H1 (cell line): ENCODE measurements at regions not wholly inside any gene's neighbourhood (a gene's known extent, or its start where the extent isn't known, plus 50 kb on each side); places are given as distances from the start of the nearest gene placed in this dataset.

Experiments
- CTCF ChIA-PET: fragments of 300-600 bp; sonication (Branson Sonifier 250); formaldehyde crosslinking; loops from one replicate; lab custom pipeline; 2021; ENCODE audit not compliant: partially characterized antibody; lab: Charles Lee
- POLR2A ChIA-PET: fragments of 300-600 bp; sonication (Branson Sonifier 250); formaldehyde crosslinking; loops from one replicate; lab custom pipeline; 2021; ENCODE audit warnings: inconsistent platforms; ENCODE audit not compliant: partially characterized antibody; lab: Charles Lee
- DNase-seq, 2 experiments: peaks; one replicate each; pipeline versions ENCODE4 v3.0.0 to v3.0.0-alpha.2; 2010 to 2022; ENCODE audit warnings: low spot score in 2 of 2, low read depth in 1 of 2, mixed read lengths in 1 of 2
- FAIRE-seq: peaks from 2 replicates; lab custom pipeline; 2011; peaks lifted over from hg19 to GRCh38; lab: Jason Lieb, UNC
- H2AFZ ChIP-seq: 2 replicates; pipeline ENCODE4 v1.8.1; 2012; ENCODE audit warnings: low read length, inconsistent platforms
- H2AK5ac ChIP-seq: 2 replicates; pipeline ENCODE4 v1.6.1; 2013; ENCODE audit warnings: low read depth, low read length
- H2BK120ac ChIP-seq: replicated peaks from 2 replicates; pipeline ENCODE3; 2013; ENCODE audit warnings: low read depth, low read length, inconsistent platforms
- H2BK12ac ChIP-seq: 2 replicates; pipeline ENCODE4 v1.6.1; 2013; ENCODE audit warnings: low read depth, low read length
- H2BK15ac ChIP-seq: 2 replicates; pipeline ENCODE4 v1.6.1; 2013; ENCODE audit warnings: low read length
- H2BK20ac ChIP-seq: 2 replicates; pipeline ENCODE4 v1.6.1; 2013; ENCODE audit warnings: low read length
- H2BK5ac ChIP-seq: 2 replicates; pipeline ENCODE4 v1.6.1; 2013; ENCODE audit warnings: low read depth, low read length
- H3K14ac ChIP-seq: 2 replicates; pipeline ENCODE4 v1.6.1; 2013; ENCODE audit warnings: inconsistent platforms; ENCODE audit not compliant: insufficient read length
- H3K18ac ChIP-seq: 2 replicates; pipeline ENCODE4 v1.6.1; 2013; ENCODE audit warnings: low read length; ENCODE audit errors: extremely low read depth
- H3K23ac ChIP-seq: 2 replicates; pipeline ENCODE4 v1.6.1; 2013; ENCODE audit warnings: inconsistent platforms; ENCODE audit not compliant: insufficient read length
- H3K23me2 ChIP-seq: 2 replicates; pipeline ENCODE4 v1.6.1; 2013; ENCODE audit warnings: low read depth, low read length
- H3K27ac ChIP-seq: 2 replicates; pipeline ENCODE4 v1.6.1; 2011; ENCODE audit warnings: low read depth, low read length, inconsistent platforms
- H3K27me3 ChIP-seq, 4 experiments: replicated peaks in 1 of 4; 1 replicate in 1 of 4; 2 replicates in 3 of 4; pipeline versions ENCODE4 v1.6.1 to v1.8.1; 2011 to 2013; ENCODE audit warnings: low read length in 3 of 4, mild to moderate bottlenecking in 3 of 4, inconsistent platforms in 2 of 4, mixed read lengths in 2 of 4, moderate library complexity in 1 of 4; ENCODE audit not compliant: control insufficient read depth in 3 of 4, insufficient read depth in 3 of 4; ENCODE audit errors: extremely low read depth in 1 of 4
- H3K36me3 ChIP-seq, 4 experiments: 2 replicates each; pipeline versions ENCODE4 v1.6.1 to v1.8.1; 2011 to 2013; ENCODE audit warnings: mild to moderate bottlenecking in 4 of 4, low read length in 3 of 4, moderate library complexity in 2 of 4, control low read depth in 1 of 4, inconsistent platforms in 1 of 4; ENCODE audit not compliant: insufficient read depth in 4 of 4, control insufficient read depth in 2 of 4
- H3K4ac ChIP-seq: replicated peaks from 2 replicates; pipeline ENCODE3; 2013; ENCODE audit warnings: low read length, low read depth, mixed read lengths, inconsistent platforms; ENCODE audit not compliant: insufficient read length
- H3K4me1 ChIP-seq, 4 experiments: replicated peaks in 1 of 4; 1 replicate in 1 of 4; 2 replicates in 3 of 4; pipeline versions ENCODE4 v1.6.1 to v1.8.1; 2011 to 2013; ENCODE audit warnings: low read length in 3 of 4, inconsistent platforms in 2 of 4, mixed read lengths in 1 of 4; ENCODE audit not compliant: insufficient read depth in 4 of 4, control insufficient read depth in 3 of 4
- H3K4me2 ChIP-seq, 2 experiments: 2 replicates each; pipeline versions ENCODE4 v1.6.1 to v1.8.1; 2011 to 2013; ENCODE audit warnings: low read depth in 2 of 2, low read length in 2 of 2, control low read depth in 1 of 2, inconsistent platforms in 1 of 2, mild to moderate bottlenecking in 1 of 2; ENCODE audit not compliant: insufficient read depth in 1 of 2
- H3K4me3 ChIP-seq, 4 experiments: fragments of 200-600, 300-600 bp in 1 of 4; sonication (generic), shearing (Covaris generic), sonication (Bioruptor Twin) in 1 of 4; 2 replicates each; pipeline versions ENCODE4 v1.5.1 to v1.8.1; 2011 to 2016; ENCODE audit warnings: low read length in 4 of 4, low read depth in 3 of 4, control low read depth in 2 of 4, inconsistent platforms in 2 of 4, mild to moderate bottlenecking in 2 of 4, mixed read lengths in 1 of 4, moderate library complexity in 1 of 4; ENCODE audit not compliant: insufficient read depth in 2 of 4; ENCODE audit errors: extremely low read depth in 1 of 4
- H3K56ac ChIP-seq: replicated peaks from 2 replicates; pipeline ENCODE3; 2013; ENCODE audit warnings: low read depth, mild to moderate bottlenecking, mixed read lengths, low read length, inconsistent platforms; ENCODE audit not compliant: insufficient read length
- H3K79me1 ChIP-seq: 2 replicates; pipeline ENCODE4 v1.6.1; 2013; ENCODE audit warnings: low read depth, low read length, control low read depth
- H3K79me2 ChIP-seq, 2 experiments: 2 replicates each; pipeline versions ENCODE4 v1.6.1 to v1.8.1; 2012 to 2013; ENCODE audit warnings: low read length in 2 of 2, mild to moderate bottlenecking in 2 of 2, inconsistent platforms in 1 of 2; ENCODE audit not compliant: insufficient read depth in 2 of 2, control insufficient read depth in 1 of 2
- H3K9ac ChIP-seq, 4 experiments: replicated peaks in 1 of 4; 1 replicate in 1 of 4; 2 replicates in 3 of 4; pipeline versions ENCODE4 v1.6.1 to v1.8.1; 2011 to 2013; ENCODE audit warnings: low read depth in 3 of 4, low read length in 3 of 4, control low read depth in 2 of 4, mild to moderate bottlenecking in 2 of 4, moderate library complexity in 2 of 4, inconsistent platforms in 1 of 4; ENCODE audit errors: extremely low read depth in 1 of 4
- H3K9me3 ChIP-seq, 2 experiments: 2 replicates each; pipeline versions ENCODE4 v1.6.1 to v1.8.1; 2012 to 2013; ENCODE audit warnings: mild to moderate bottlenecking in 2 of 2, moderate library complexity in 2 of 2, control low read depth in 1 of 2, inconsistent platforms in 1 of 2, low read depth in 1 of 2, low read length in 1 of 2, mixed read lengths in 1 of 2; ENCODE audit not compliant: insufficient read depth in 2 of 2
- H4K20me1 ChIP-seq, 2 experiments: replicated peaks in 1 of 2; 2 replicates each; pipeline versions ENCODE3 to v1.8.1; 2011 to 2013; ENCODE audit warnings: inconsistent platforms in 2 of 2, low read length in 2 of 2, mild to moderate bottlenecking in 1 of 2; ENCODE audit not compliant: insufficient read depth in 2 of 2, control insufficient read depth in 1 of 2
- H4K5ac ChIP-seq: 2 replicates; pipeline ENCODE4 v1.6.1; 2013; ENCODE audit warnings: low read length, low read depth, mixed read lengths, inconsistent platforms; ENCODE audit not compliant: insufficient read length
- H4K8ac ChIP-seq: 2 replicates; pipeline ENCODE4 v1.8.0; 2013; ENCODE audit warnings: mild to moderate bottlenecking, moderate library complexity, low read length, inconsistent platforms; ENCODE audit not compliant: insufficient read depth; ENCODE audit errors: extremely low read depth
- H4K91ac ChIP-seq: replicated peaks from 2 replicates; pipeline ENCODE3; 2013; ENCODE audit warnings: low read length, mixed read lengths, inconsistent platforms; ENCODE audit not compliant: insufficient read length
- ASH2L ChIP-seq: fragments of 200-600, 300-600 bp; sonication (generic); IDR thresholded peaks from one replicate; pipeline ENCODE4 v1.7.1; 2017; ENCODE audit warnings: low read length
- BCL11A ChIP-seq, 2 experiments: IDR thresholded peaks; one replicate each; pipeline ENCODE4 v1.6.1; 2011; ENCODE audit warnings: low read depth in 2 of 2, low read length in 2 of 2, mild to moderate bottlenecking in 2 of 2
- CEBPB ChIP-seq: IDR thresholded peaks from 2 replicates; pipeline ENCODE4 v1.6.1; 2012; ENCODE audit warnings: low read depth, low read length
- FOSL1 ChIP-seq: IDR thresholded peaks from 2 replicates; pipeline ENCODE4 v1.6.1; 2011; ENCODE audit warnings: mild to moderate bottlenecking, low read depth, low read length, moderate library complexity; ENCODE audit not compliant: insufficient read depth
- HDAC6 ChIP-seq: IDR thresholded peaks from one replicate; pipeline ENCODE4 v1.7.1; 2012; ENCODE audit warnings: low read depth, mild to moderate bottlenecking, inconsistent platforms, low read length, moderate library complexity
- JUND ChIP-seq: IDR thresholded peaks from 2 replicates; pipeline ENCODE4 v1.6.1; 2011; ENCODE audit warnings: mild to moderate bottlenecking, improper control_type of control experiment, low read length
- MAFK ChIP-seq: IDR thresholded peaks from 2 replicates; pipeline ENCODE4 v1.6.1; 2012; ENCODE audit warnings: low read depth, mild to moderate bottlenecking, improper control_type of control experiment, low read length
- MAX ChIP-seq: IDR thresholded peaks from 2 replicates; pipeline ENCODE4 v1.6.1; 2012; ENCODE audit warnings: inconsistent platforms
- NRF1 ChIP-seq: IDR thresholded peaks from 2 replicates; pipeline ENCODE4 v1.6.1; 2011; ENCODE audit warnings: mild to moderate bottlenecking, low read depth, low read length, improper control_type of control experiment
- POLR2AphosphoS5 ChIP-seq: IDR thresholded peaks from 2 replicates; pipeline ENCODE4 v1.6.1; 2011; ENCODE audit warnings: low read depth, low read length
- TAF7 ChIP-seq: optimal IDR thresholded peaks from 2 replicates; pipeline ENCODE3; 2011; ENCODE audit warnings: low read depth, mild to moderate bottlenecking, inconsistent platforms, low read length, moderate library complexity, borderline replicate concordance
- TCF12 ChIP-seq: IDR thresholded peaks from 2 replicates; pipeline ENCODE4 v1.6.1; 2011; ENCODE audit warnings: low read depth, mild to moderate bottlenecking, low read length
- USF2 ChIP-seq: IDR thresholded peaks from 2 replicates; pipeline ENCODE4 v1.6.1; 2011; ENCODE audit warnings: low read length, improper control_type of control experiment
- YY1 ChIP-seq: IDR thresholded peaks from 2 replicates; pipeline ENCODE4 v1.6.1; 2011; ENCODE audit warnings: low read depth, mild to moderate bottlenecking, low read length

GRCh38 chr9:73558471-73558870, 406.8 kb downstream of the ANXA1 start:
- Histone ChIP-seq H2BK120ac (no peak overlapping the region), H2BK12ac (no peak overlapping the region), H3K4ac (no peak overlapping the region), H2BK15ac (no peak overlapping the region), H4K8ac (no peak overlapping the region), H3K18ac (no peak overlapping the region), H2AFZ (no peak overlapping the region), H3K4me2 (no peak overlapping the region), H2BK5ac (no peak overlapping the region), H4K91ac (no peak overlapping the region), H3K36me3 (no peaks in the 10 kb centered on the region), H3K23me2 (no peaks in the 10 kb centered on the region), H3K4me1 (no peaks in the 10 kb centered on the region), H3K9ac (no peak overlapping the region), H3K56ac (no peak overlapping the region), H3K27me3 (no peaks in the 10 kb centered on the region), H3K79me1 (no peaks in the 10 kb centered on the region), H3K79me2 (no peaks in the 10 kb centered on the region), H3K27ac (no peak overlapping the region), H4K5ac (no peak overlapping the region), H3K9me3 (no peaks in the 10 kb centered on the region), H3K14ac (no peak overlapping the region), H3K23ac (no peak overlapping the region), H4K20me1 (no peaks in the 10 kb centered on the region), H2BK20ac (no peak overlapping the region), H2AK5ac (no peak overlapping the region), H3K4me3 (no peak overlapping the region)
- FAIRE-seq (no peak), DNase-seq (no peak)
- POLR2A ChIA-PET: no interaction called here
- TF ChIP-seq USF2 (no peak), TAF7 (no peak), YY1 (no peak), MAX (no peak), ASH2L (no peak), FOSL1 (no peak), HDAC6 (no peak), NRF1 (no peak), BCL11A (IDR thresholded peaks at IDR 0.05; ENCODE audit: low read depth in 2 of 2, low read length in 2 of 2) (no peak), CEBPB (no peak), TCF12 (no peak), MAFK (no peak), JUND (no peak), POLR2AphosphoS5 (no peak)
- CTCF ChIA-PET: interaction anchor here (0.6 to 1.1 kb wide), 2 partner anchors 357 to 727 kb away, joined by 3 read pairs; no protein-coding TSS in a partner anchor
